NCI-H1092 treated with DMSO at 0.1 percent for 48 hours (cell line): ENCODE measurements at regions not wholly inside any gene's neighbourhood (a gene's known extent, or its start where the extent isn't known, plus 50 kb on each side); places are given as distances from the start of the nearest gene placed in this dataset.

Experiments used
- DNase-seq: peaks from one replicate; lab custom pipeline; 2025; lab: John Stamatoyannopoulos, UW

- DNase-seq = no peak
Measured at GRCh38 chr13:107331359-107331758, 763.4 kb upstream of the ARGLU1 start.

- DNase-seq = no peak
Measured at GRCh38 chr13:107330484-107330883, 762.5 kb upstream of the ARGLU1 start.

DNA sequence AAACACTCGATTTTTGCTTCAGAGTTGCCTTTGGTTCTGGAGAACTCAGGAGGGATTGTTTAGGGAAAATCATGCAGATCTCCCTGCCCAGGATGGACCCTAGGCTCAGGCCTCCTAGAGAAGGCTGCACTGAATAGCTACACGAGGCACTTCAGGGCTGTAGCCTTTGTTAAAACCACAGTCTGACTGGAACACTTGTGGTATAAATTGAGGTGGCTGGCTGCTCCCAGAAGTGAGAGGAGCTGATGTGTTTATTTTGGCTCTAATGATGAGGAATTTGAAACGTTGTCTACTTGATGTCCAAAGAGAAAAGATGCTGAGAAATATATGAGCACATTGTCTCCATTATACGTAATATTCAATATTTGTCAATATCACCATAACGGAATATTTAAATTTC lies 762.1 kb upstream of the ARGLU1 start:
- peak; percentile 95 for DNase-seq

- DNase-seq = no peak
Measured at GRCh38 chr13:107324416-107325204, 756.7 kb upstream of the ARGLU1 start.

- DNase-seq = no peak
Measured at GRCh38 chr13:107322228-107322627, 754.3 kb upstream of the ARGLU1 start.

- DNase-seq = no peak
Measured at GRCh38 chr13:107305178-107305577, 737.2 kb upstream of the ARGLU1 start.

DNA sequence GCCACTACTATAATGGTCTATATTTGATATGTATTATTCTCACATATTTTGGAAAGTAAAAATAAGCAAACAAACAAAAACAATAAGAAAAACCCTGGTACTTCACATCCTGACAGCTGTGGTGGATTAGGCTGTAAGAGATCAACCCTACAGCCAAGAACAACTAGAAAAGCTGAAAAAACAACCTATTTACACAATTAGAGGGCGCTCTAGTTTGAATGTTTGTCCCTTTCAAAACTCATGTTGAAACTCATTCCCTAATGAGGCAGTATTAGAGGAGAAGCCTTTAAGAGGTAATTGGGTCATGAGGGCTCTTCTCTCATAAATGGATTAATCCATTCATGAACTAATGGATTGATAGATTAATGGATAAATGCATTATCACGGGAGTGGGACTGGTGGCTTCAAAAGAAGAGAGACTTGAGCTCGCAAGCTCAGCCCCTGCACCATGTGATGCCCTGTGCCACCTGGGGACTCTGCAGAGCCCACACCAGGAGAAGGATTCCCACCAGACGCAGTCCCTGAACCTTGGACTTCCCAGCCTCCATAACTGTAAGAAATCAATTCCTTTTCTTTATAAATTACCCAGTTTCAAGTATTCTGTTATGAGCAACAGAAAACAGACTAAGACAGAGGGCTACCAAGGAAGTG lies 733.9 kb upstream of the ARGLU1 start:
- peak; percentile 9 for DNase-seq

GRCh38 chr13:107299717-107300116 lies 731.8 kb upstream of the ARGLU1 start:
- DNase-seq = no peak

DNA sequence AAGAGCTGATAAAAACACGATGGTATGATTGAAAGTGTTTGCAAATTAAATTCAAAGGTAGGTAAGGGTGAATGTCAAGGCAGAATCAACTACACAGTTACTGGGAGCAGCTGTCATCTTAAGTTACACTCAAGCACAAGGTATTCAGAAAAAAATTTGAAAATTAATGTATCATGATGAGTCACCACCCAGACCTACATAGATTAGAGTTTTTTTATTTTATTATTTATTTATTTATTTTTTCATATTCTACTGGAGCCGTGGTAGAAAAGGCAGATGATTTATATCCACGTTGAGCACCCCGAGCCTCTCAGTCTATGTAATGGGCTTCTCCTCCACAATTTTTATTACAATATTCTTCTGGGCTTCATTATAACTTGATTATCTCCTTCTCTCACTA lies 728.9 kb upstream of the ARGLU1 start:
- DNase-seq = no peak

- DNase-seq = no peak
Measured at GRCh38 chr13:107295416-107296140, 727.6 kb upstream of the ARGLU1 start.

- DNase-seq = no peak
Measured at GRCh38 chr13:107293924-107294323, 726.0 kb upstream of the ARGLU1 start.

DNA sequence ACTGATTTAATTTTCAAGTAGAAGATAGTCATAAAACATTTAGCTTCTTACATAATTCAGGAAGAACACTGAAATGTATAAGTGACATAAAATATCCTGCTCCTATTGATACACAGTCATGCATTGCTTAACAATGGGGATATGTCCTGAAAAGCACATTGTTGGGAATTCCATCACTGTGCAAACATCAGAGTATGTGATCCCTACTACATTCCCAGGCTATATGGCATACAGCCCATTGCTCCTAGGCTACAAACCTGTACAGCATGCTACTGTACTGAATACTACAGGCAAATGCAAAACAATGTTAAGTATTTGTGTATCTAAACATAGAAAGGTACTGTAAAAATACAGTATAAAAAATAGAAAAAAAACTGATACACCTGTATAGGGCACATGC lies 723.9 kb upstream of the ARGLU1 start:
- no peak for DNase-seq

- no peak for DNase-seq
Measured at GRCh38 chr13:107289540-107289939, 721.6 kb upstream of the ARGLU1 start.

GRCh38 chr13:107284173-107284572 lies 716.2 kb upstream of the ARGLU1 start:
- DNase-seq = no peak

- no peak for DNase-seq
Measured at GRCh38 chr13:107277911-107278310, 710.0 kb upstream of the ARGLU1 start.

- no peak for DNase-seq
Measured at GRCh38 chr13:107276936-107277335, 709.0 kb upstream of the ARGLU1 start.

GRCh38 chr13:107275945-107276614 lies 708.1 kb upstream of the ARGLU1 start:
- DNase-seq = no peak

DNA sequence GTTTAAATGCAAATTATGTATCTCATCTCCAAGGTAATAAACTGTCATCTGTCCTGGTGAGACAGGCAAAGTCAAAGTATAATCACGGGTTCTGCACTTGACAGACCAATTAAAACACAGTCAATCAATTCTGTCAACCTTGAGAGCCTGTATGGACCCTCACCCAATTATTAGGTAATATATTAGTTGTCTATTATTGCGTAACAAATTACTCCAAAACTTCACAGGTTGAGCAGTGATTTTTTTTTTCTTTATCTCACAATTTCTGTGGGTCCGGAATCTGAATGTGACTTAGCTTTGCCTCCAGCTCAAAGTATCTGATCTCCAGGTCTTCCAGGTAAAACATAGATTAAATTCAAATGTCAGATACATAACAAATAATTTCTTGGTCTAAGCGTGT lies 707.4 kb upstream of the ARGLU1 start:
- DNase-seq = no peak

GRCh38 chr13:107271227-107271626 lies 703.3 kb upstream of the ARGLU1 start:
- peak; percentile 81 for DNase-seq

DNA sequence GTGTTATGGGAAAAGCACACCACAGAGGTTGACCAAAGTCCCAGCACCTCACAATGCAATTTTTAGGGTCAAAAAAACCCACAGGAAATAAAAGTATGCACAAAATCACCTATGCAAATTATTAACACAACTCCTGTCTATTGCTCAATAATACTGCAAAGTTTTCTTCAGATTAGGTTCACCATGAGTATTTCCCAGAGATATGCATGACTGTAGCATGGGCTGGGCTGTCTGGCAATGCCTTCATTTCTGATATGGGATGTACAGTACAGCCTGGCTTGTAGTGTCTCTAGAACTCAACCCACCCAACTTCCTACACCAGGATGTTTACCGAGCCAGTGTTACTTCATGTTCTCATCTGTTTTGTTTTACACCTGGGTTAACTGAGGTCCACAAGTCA lies 698.7 kb upstream of the ARGLU1 start:
- no peak for DNase-seq

DNA sequence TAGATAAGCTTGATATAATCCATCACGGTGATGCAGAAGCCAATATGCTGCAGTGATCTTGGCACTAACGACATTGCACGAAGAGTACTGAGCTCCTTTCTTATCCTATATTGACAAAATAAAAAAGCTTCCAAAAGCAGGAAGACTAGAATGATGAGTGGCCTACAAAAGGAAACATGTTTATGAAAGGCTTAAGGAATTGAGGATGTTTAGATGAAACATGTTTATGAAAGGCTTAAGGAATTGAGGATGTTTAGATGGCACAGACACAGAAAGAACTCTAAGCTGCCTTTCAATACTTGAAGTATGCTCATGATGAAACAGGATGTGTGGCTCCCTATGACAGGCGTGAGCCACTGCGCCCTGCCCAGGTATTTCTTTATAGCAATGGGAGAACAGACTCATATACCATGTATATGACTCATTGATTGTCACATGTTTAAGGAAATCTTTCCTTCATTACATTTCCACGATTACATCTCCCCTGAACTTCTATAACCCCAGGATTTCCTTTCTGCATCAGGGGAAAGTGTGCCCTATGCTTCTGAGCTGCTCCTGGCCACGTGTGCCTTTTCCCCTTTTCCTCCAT lies 690.8 kb upstream of the ARGLU1 start:
- no peak for DNase-seq

DNA sequence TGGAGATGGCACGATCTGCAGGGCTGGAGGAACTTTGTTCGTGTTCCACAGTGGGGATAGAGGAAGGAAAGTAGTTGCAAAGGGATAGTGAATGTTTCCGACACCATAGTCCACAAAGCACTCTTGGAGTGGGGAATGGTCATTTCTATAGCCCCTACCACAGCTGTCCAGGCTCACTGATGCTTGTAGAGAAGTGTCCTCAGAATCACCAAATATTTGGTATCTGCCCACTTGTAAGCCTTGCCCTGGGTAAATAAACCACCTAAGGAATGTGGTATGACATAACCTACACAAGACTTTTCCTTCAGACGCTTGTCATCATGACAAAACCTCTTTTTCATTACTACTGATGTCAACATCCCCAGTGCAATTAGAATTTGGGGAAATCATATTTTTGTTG lies 686.5 kb upstream of the ARGLU1 start:
- DNase-seq = no peak
